HCT116 (cell line): ENCODE measurements at regions not wholly inside any gene's neighbourhood (a gene's known extent, or its start where the extent isn't known, plus 50 kb on each side); places are given as distances from the start of the nearest gene placed in this dataset.

ENCODE experiments used
- ELF1 ChIP-seq: IDR thresholded peaks from 2 replicates; pipeline ENCODE4 v1.6.1; 2012; ENCODE audit warnings: low read depth, borderline replicate concordance
- POLR2A ChIP-seq: IDR thresholded peaks from 2 replicates; pipeline ENCODE4 v1.7.0; 2011; ENCODE audit warnings: borderline replicate concordance; ENCODE audit not compliant: insufficient read depth, insufficient read length; ENCODE audit errors: extremely low read depth
- POLR2AphosphoS5 ChIP-seq: IDR thresholded peaks from 2 replicates; pipeline ENCODE4 v1.6.1; 2011; ENCODE audit warnings: mild to moderate bottlenecking, low read depth, low read length, moderate library complexity
- TF ChIP-seq, protein P1 (sequence below), 3 experiments: fragments of 200-600 bp in 1 of 3; sonication (generic) in 1 of 3; IDR thresholded peaks in 2 of 3; conservative IDR thresholded peaks in 1 of 3; 2 replicates each; pipeline ENCODE4 v1.5.1; 2012 to 2017; ENCODE audit warnings: low read depth in 2 of 3, low read length in 2 of 3, antibody characterized with exemption in 1 of 3, borderline replicate concordance in 1 of 3, control low read depth in 1 of 3, mild to moderate bottlenecking in 1 of 3, mixed read lengths in 1 of 3, mixed run types in 1 of 3, moderate library complexity in 1 of 3; ENCODE audit not compliant: insufficient read depth in 1 of 3
- TF ChIP-seq, protein P2 (sequence below): IDR thresholded peaks from 2 replicates; pipeline ENCODE4 v1.6.1; 2012; ENCODE audit warnings: low read depth

DNA sequence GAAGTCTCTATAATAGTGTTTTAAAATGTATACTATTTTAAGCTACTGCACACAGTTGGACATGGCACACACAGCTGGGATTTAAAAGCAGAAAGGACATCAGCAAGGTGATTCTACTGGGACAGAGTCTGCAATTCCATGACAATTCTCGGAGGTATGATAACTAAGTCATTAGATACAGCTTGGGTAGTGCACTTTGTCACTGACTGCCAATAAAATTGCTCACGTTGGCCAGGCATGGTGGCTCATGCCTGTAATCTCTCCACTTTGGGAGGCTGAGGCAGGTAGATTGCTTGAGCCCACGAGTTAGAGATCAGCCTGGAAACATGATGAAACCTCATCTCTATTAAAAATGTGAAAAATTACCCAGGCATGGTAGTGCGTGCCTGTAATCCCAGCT is 134.1 kb upstream of the SATB2 start:
- TF ChIP-seq, protein P1, sequence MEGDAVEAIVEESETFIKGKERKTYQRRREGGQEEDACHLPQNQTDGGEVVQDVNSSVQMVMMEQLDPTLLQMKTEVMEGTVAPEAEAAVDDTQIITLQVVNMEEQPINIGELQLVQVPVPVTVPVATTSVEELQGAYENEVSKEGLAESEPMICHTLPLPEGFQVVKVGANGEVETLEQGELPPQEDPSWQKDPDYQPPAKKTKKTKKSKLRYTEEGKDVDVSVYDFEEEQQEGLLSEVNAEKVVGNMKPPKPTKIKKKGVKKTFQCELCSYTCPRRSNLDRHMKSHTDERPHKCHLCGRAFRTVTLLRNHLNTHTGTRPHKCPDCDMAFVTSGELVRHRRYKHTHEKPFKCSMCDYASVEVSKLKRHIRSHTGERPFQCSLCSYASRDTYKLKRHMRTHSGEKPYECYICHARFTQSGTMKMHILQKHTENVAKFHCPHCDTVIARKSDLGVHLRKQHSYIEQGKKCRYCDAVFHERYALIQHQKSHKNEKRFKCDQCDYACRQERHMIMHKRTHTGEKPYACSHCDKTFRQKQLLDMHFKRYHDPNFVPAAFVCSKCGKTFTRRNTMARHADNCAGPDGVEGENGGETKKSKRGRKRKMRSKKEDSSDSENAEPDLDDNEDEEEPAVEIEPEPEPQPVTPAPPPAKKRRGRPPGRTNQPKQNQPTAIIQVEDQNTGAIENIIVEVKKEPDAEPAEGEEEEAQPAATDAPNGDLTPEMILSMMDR (IDR thresholded peaks at IDR 0.05 in 2 of 3, conservative IDR thresholded peaks at IDR 0.05 in 1 of 3; ENCODE audit: borderline replicate concordance in 1 of 3, insufficient read depth in 1 of 3, low read depth in 2 of 3, low read length in 2 of 3) = no peak
- TF ChIP-seq POLR2AphosphoS5 (no peak), POLR2A (no peak), ELF1 (no peak)
- TF ChIP-seq, protein P2, sequence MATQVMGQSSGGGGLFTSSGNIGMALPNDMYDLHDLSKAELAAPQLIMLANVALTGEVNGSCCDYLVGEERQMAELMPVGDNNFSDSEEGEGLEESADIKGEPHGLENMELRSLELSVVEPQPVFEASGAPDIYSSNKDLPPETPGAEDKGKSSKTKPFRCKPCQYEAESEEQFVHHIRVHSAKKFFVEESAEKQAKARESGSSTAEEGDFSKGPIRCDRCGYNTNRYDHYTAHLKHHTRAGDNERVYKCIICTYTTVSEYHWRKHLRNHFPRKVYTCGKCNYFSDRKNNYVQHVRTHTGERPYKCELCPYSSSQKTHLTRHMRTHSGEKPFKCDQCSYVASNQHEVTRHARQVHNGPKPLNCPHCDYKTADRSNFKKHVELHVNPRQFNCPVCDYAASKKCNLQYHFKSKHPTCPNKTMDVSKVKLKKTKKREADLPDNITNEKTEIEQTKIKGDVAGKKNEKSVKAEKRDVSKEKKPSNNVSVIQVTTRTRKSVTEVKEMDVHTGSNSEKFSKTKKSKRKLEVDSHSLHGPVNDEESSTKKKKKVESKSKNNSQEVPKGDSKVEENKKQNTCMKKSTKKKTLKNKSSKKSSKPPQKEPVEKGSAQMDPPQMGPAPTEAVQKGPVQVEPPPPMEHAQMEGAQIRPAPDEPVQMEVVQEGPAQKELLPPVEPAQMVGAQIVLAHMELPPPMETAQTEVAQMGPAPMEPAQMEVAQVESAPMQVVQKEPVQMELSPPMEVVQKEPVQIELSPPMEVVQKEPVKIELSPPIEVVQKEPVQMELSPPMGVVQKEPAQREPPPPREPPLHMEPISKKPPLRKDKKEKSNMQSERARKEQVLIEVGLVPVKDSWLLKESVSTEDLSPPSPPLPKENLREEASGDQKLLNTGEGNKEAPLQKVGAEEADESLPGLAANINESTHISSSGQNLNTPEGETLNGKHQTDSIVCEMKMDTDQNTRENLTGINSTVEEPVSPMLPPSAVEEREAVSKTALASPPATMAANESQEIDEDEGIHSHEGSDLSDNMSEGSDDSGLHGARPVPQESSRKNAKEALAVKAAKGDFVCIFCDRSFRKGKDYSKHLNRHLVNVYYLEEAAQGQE = no peak
